ENCODE measurements at regions not wholly inside any gene's neighbourhood (a gene's known extent, or its start where the extent isn't known, plus 50 kb on each side); places are given as distances from the start of the nearest gene placed in this dataset.

DNA sequence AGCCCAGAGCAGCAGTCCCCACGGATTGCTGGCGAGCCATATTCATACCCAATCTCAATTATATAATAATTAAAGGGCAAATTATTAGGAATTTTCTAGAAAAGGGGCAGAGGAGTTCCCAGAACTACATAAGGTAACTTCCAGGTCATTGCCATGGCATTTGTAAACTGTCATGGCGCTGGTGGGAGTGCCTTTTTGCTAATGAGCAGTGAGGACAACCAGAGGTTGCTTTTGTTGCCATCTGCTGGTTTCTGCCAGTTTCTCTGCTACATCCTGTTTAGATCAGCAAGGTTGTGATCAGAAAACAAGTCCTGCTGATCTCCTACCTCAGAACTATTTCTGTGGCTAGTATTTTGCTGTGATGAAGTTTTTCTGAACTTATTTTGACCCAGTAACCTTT lies 159.8 kb upstream of the PIEZO2 start (continued):
- TF ChIP-seq, protein P1, sequence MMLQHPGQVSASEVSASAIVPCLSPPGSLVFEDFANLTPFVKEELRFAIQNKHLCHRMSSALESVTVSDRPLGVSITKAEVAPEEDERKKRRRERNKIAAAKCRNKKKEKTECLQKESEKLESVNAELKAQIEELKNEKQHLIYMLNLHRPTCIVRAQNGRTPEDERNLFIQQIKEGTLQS (IDR thresholded peaks at IDR 0.05): no peak
- TF ChIP-seq ZFX (IDR thresholded peaks at IDR 0.05): no peak
- TF ChIP-seq CEBPB (IDR thresholded peaks at IDR 0.05; ENCODE audit: low read depth): no peak
- no peak for TF ChIP-seq SIN3A (IDR thresholded peaks at IDR 0.05; ENCODE audit: low read depth)
- no peak for TF ChIP-seq JUND (IDR thresholded peaks at IDR 0.05)
- no peak for TF ChIP-seq ELF1 (IDR thresholded peaks at IDR 0.05; ENCODE audit: borderline replicate concordance, low read depth)
- TF ChIP-seq POLR2A (IDR thresholded peaks at IDR 0.05; ENCODE audit: borderline replicate concordance, extremely low read depth, insufficient read depth, insufficient read length): no peak
- TF ChIP-seq ZNF274 (IDR thresholded peaks at IDR 0.05; ENCODE audit: low read depth, low read length): no peak
- no peak for TF ChIP-seq TCF7L2 (IDR thresholded peaks at IDR 0.05; ENCODE audit: borderline replicate concordance, extremely low read depth, insufficient read depth, insufficient read length)

GRCh38 chr18:11308499-11308898 lies 159.1 kb upstream of the PIEZO2 start:
- intact Hi-C loops (cut with micrococcal nuclease): loop anchor here (5.0 kb wide), 1 partner anchor 456 kb away; no protein-coding TSS in a partner anchor
- DNase-seq (ENCODE audit: low read depth, low spot score) (no peak), ATAC-seq (no peak)
- TF ChIP-seq SRF (IDR thresholded peaks at IDR 0.05; ENCODE audit: low read depth) (no peak), YY1 (IDR thresholded peaks at IDR 0.05; ENCODE audit: extremely low read depth, insufficient replicate concordance, low read depth, low read length) (no peak), EGR1 (IDR thresholded peaks at IDR 0.05; ENCODE audit: low read depth) (no peak), ZFX (IDR thresholded peaks at IDR 0.05) (no peak), ELF1 (IDR thresholded peaks at IDR 0.05; ENCODE audit: borderline replicate concordance, low read depth) (no peak), TCF7L2 (IDR thresholded peaks at IDR 0.05; ENCODE audit: borderline replicate concordance, extremely low read depth, insufficient read depth, insufficient read length) (no peak), JUND (IDR thresholded peaks at IDR 0.05) (no peak), ZBTB33 (IDR thresholded peaks at IDR 0.05; ENCODE audit: extremely low read depth, insufficient replicate concordance, low read length) (no peak), POLR2AphosphoS5 (IDR thresholded peaks at IDR 0.05; ENCODE audit: low read depth, low read length) (no peak), POLR2A (IDR thresholded peaks at IDR 0.05; ENCODE audit: borderline replicate concordance, extremely low read depth, insufficient read depth, insufficient read length) (no peak), RAD21 (IDR thresholded peaks at IDR 0.05; ENCODE audit: low read depth) (no peak), FOSL1 (IDR thresholded peaks at IDR 0.05; ENCODE audit: low read depth) (no peak), CBX3 (IDR thresholded peaks at IDR 0.05; ENCODE audit: low read depth) (no peak), SIN3A (IDR thresholded peaks at IDR 0.05; ENCODE audit: low read depth) (no peak), ZNF274 (IDR thresholded peaks at IDR 0.05; ENCODE audit: low read depth, low read length) (no peak), EZH2 (IDR thresholded peaks at IDR 0.05) (no peak)
- TF ChIP-seq, protein P2, sequence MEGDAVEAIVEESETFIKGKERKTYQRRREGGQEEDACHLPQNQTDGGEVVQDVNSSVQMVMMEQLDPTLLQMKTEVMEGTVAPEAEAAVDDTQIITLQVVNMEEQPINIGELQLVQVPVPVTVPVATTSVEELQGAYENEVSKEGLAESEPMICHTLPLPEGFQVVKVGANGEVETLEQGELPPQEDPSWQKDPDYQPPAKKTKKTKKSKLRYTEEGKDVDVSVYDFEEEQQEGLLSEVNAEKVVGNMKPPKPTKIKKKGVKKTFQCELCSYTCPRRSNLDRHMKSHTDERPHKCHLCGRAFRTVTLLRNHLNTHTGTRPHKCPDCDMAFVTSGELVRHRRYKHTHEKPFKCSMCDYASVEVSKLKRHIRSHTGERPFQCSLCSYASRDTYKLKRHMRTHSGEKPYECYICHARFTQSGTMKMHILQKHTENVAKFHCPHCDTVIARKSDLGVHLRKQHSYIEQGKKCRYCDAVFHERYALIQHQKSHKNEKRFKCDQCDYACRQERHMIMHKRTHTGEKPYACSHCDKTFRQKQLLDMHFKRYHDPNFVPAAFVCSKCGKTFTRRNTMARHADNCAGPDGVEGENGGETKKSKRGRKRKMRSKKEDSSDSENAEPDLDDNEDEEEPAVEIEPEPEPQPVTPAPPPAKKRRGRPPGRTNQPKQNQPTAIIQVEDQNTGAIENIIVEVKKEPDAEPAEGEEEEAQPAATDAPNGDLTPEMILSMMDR (IDR thresholded peaks at IDR 0.05 in 2 of 3, conservative IDR thresholded peaks at IDR 0.05 in 1 of 3; ENCODE audit: borderline replicate concordance in 1 of 3, insufficient read depth in 1 of 3, low read depth in 2 of 3, low read length in 2 of 3): no peak
- TF ChIP-seq, protein P3, sequence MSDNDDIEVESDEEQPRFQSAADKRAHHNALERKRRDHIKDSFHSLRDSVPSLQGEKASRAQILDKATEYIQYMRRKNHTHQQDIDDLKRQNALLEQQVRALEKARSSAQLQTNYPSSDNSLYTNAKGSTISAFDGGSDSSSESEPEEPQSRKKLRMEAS (IDR thresholded peaks at IDR 0.05): no peak
- Histone ChIP-seq H3K4me2 (ENCODE audit: low read length) (no peak overlapping the region), H3K9me2 (ENCODE audit: insufficient read depth) (no peaks in the 10 kb centered on the region), H3K9ac (ENCODE audit: low read length) (no peak overlapping the region), H3K9me3 (ENCODE audit: control insufficient read depth in 1 of 2, insufficient read depth in 1 of 2, low read depth in 1 of 2, low read length in 2 of 2) (no peaks in the 10 kb centered on the region), H3K27me3 (ENCODE audit: insufficient read depth, low read length) (0 out of 2 replicates have a peak, but pooled peaks cover 9% of the 10 kb centered on the region), H3K36me3 (ENCODE audit: control insufficient read depth in 1 of 2, insufficient read depth in 2 of 2, low read length in 2 of 2) (no peaks in the 10 kb centered on the region), H3K4me3 (replicated peaks in 1 of 2; ENCODE audit: low read depth in 1 of 2, low read length in 2 of 2) (no peak overlapping the region), H3K4me1 (ENCODE audit: control insufficient read depth in 1 of 2, insufficient read depth in 2 of 2, low read length in 2 of 2) (no peaks in the 10 kb centered on the region), H4K20me1 (ENCODE audit: insufficient read depth) (no peaks in the 10 kb centered on the region), H2AFZ (ENCODE audit: low read depth, low read length, poor library complexity, severe bottlenecking) (no peak overlapping the region), H3K79me2 (ENCODE audit: insufficient read depth, low read length) (no peaks in the 10 kb centered on the region), H3K27ac (ENCODE audit: low read depth, low read length) (no peak overlapping the region)
- no TSS peak for BruUV-seq (replicated peaks)
- CTCF ChIA-PET: interaction anchor here (1.0 to 1.5 kb wide), 2 partner anchors 204 to 245 kb away, joined by 4 read pairs; no protein-coding TSS in a partner anchor
- POLR2A ChIA-PET: no interaction called here
- RAD21 ChIA-PET (ENCODE audit: low non-redundant PET in 1 of 2, low total read pairs in 2 of 2, uncharacterized antibody in 2 of 2, unreplicated experiment in 2 of 2): no interaction called here

Measured in HCT116 (cell line).